NT2/D1 (cell line): ENCODE measurements at regions not wholly inside any gene's neighbourhood (a gene's known extent, or its start where the extent isn't known, plus 50 kb on each side); places are given as distances from the start of the nearest gene placed in this dataset.

Experiments used
- YY1 ChIP-seq: IDR thresholded peaks from 2 replicates; pipeline ENCODE4 v1.6.1; 2011; ENCODE audit not compliant: insufficient read length, insufficient read depth
- ZNF274 ChIP-seq: IDR thresholded peaks from 2 replicates; pipeline ENCODE4 v1.6.1; 2011; ENCODE audit warnings: mild to moderate bottlenecking, low read depth, low read length

DNA sequence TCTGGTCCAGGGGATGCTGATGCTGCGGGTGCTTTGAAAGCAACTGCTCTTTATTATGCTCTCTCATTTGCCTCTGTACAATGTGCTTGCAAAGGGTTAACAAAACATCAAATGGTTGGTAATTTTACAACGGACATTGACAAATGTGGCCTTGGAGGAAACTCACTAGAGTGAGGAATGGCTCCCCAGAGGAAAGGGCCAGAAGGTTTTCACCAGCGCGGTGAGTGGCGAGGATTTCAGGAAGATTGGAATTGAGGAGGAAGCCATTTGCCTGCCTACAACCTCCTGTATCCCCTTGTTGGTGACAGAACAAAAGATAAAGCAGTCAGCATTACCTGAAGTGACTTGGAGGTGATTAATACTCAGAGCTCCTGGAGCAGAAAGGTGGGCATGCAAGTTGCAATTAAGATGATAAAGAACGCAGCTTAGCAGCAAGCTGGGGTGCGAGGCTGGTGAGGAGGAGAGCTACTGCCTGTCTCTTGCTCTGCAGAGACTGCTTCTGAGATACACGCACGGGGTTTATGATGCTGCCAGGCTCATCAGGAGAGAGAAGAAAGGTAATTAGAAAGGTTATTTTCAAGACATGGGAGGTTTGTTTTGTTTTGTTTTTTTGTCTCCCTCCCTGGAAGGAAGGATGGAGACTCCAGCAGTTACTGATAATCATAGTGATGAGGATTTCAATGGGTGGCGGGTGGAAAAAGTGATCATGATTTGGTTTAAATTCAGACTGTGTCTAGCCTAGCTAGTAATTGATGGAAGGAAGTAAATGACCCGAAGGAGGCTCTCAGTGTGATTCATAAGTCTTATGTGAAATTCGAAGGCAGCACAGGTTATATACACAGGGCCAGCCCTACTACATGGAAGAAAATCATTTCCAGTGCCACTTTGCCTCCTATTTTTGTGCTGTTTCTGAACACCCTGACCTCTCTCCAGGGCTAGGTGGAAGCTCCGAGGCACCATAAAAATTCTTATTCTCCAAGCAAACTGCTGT lies 141.6 kb upstream of the DTNBP1 start:
- no peak for TF ChIP-seq YY1
- no peak for TF ChIP-seq ZNF274
